HG03342 (cell line): ENCODE measurements at regions not wholly inside any gene's neighbourhood (a gene's known extent, or its start where the extent isn't known, plus 50 kb on each side); places are given as distances from the start of the nearest gene placed in this dataset.
A peak's percentile ranks its signal among the peaks of the same experiment; 100 is the strongest.

Source experiments
- ATAC-seq: cut with Tn5 transposase; IDR thresholded peaks from one replicate; pipeline ENCODE4 v1.9.1; 2021; ENCODE audit warnings: mild to moderate bottlenecking, moderate library complexity; ENCODE audit not compliant: unreplicated experiment

GRCh38 chr16:77590707-77591106 is 131.6 kb upstream of the NUDT7 start:
- ATAC-seq = no peak

DNA sequence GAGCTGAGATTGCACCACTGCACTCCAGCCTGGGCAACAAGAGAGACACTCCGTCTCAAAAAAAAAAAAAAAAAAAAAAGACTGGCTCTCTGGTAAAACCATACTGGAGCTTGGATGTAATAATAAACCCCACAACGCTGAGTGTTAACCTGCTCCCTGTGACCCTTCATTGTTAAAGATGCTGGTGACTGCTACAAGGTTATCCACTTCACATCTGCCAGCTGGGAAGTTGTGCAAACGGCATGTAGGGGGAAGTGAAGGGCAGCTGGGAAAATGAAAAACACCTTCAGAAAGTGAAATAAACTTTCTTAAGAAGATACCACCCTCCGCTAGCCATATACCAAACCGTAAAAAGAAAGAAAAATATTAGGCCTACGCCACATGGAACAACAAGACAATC is 131.0 kb upstream of the NUDT7 start:
- no peak for ATAC-seq

DNA sequence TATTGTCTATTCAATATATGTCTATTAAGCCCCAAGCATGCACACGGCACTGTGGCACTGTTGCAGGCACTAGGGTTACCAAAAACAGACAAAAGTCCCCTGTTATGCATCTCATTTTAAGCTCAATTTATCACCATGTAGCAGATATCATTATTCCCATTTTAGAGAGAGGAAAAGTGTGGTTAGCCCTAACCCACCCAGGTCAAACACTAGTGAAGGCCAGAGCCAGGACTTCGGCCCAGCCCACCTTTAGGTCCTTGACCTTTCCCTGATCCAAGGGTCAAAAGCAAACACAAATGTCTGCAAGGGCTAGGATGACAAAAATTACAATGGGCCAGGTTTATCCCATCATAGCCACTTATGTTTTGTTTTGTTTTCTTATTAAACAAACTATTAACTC is 130.3 kb upstream of the NUDT7 start:
- no peak for ATAC-seq

DNA sequence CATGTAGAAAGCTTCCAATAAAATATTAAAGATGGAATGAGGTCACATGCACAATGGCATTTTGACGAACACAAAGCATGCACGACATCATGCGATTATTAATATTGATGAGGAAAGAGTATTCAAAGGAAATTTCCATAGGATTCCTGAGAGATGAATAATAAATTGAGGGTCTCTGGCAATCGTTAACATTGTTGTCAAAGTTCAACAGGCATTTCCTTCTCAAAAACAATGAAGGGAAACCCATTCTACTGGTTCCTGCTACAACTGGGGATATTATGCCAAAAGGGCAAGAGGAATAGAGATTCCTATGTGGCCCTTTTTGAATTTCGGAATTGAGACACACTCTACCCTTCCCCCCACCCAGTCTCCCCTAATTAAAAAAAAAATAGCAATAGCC is 128.3 kb upstream of the NUDT7 start:
- ATAC-seq = no peak

DNA sequence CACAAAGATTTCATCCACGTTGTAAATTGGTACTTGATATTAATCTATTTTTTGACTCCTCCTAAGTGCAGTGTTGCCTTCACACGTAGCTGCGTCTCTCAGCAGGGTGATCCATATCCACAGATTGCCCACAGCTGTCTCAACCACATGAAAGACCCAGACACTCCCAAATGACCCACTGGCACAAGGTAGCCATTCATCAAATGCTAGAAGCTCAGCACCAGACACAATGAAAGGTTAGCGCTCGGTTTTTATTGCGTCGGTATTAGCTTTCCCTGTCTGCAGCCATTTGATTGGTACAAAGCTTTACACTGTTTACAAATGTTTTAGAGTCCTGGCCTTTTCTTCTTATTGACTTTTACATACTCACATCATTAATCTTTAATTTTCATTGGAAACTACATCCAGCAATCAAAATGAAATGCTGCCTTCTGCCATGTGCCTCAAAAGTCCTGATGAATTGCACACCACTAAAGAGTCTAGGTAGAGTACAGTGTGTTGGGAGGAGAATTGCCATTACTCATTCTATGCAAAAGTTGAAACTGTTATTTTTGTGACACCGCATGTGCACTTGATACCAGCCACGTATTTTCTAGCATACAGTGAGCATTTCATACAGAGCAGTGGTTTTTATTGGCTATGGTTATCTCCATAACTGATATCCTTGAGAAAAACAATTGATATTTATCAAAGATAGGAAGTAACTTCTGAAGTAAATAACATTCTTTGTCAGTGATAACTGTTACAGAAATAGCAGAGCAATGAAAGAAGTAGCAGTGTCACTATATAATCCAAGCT is 127.3 kb upstream of the NUDT7 start:
- no peak for ATAC-seq

- no peak for ATAC-seq
Measured at GRCh38 chr16:77596261-77596660, 126.1 kb upstream of the NUDT7 start.

DNA sequence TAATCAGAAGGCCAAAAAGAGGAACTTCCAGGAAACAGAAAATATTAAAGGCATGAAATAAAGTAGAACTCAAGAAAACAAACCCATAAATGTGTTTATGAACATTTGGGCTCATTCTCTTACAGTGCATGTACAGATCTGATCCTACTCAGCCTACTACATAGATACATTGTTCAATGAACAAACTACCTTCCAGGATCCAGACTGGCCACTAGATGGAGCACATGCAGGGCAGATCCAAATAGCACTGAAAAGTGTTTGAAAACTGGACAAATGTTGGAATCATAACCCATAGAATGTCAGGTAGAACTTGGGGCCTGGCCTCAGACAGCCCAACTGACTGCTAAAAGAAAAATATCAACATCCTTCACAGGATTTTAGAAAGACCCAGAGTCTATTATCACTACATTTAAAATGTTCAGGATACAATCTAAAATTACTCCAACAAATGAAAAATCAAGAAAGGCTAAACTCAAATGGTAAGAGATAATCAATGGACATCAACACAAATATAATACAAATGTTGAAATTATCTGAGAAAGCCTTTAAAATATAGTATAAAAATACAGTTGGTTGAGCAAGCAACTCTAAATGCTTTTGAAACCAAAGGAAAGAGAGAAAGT is 122.4 kb upstream of the NUDT7 start:
- peak; percentile 80 for ATAC-seq

DNA sequence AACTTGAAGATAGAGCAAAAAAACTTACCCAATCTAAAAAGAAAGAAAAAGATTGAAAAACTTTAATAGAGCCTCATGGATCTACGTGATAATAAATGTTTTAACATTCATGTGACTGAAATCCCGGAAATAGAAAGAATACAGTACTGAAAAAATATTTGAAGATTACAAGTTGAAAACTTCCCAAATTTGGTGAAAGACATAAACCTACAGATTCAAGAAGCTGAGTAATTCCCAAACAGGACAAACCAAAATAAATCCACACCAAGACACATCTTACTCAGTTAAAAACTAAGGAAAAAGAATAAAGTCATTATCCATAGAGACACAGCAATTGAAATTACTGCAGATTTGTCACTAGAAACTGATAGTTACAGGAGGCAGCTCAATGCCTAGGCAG is 121.8 kb upstream of the NUDT7 start:
- ATAC-seq = no peak

DNA sequence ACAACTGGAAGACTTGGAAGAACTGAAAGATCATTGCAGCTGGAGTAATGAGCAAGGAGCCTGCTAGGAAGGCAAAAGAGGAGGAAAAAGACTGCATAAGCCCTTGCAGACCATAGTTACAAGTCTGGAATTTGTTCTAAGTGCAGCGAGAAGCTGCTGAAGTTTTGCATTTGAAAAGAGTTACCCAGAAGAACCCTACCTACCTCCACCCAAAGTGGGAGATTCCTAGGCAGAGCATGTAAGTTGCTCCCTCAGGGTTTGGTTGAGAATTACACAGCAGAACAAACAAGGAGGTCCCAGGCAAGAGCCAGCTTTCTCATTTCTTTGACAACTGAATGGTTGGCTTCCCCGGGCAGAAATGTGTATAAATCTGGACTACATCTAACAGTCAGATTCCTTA is 118.7 kb upstream of the NUDT7 start:
- no peak for ATAC-seq

DNA sequence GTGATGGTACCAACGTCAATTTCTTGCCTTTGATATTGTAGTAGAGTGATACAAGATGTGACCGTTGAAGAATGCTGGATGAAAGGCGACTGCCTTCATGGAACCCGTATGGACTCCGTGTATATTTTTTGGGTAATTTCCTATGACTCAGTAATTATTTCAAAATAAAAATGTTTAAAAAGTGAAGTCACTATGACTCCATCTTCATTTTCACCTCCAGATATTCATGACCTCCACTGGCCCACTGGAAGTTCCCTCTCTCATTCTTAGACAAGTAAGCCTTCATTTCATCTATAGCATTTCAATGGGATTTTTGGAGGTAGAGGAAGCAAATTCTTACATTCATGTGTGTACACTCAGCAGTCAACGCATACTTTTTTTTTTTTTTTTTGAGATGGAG is 111.8 kb upstream of the NUDT7 start:
- no peak for ATAC-seq

GRCh38 chr16:77611386-77611785 is 110.9 kb upstream of the NUDT7 start:
- no peak for ATAC-seq

DNA sequence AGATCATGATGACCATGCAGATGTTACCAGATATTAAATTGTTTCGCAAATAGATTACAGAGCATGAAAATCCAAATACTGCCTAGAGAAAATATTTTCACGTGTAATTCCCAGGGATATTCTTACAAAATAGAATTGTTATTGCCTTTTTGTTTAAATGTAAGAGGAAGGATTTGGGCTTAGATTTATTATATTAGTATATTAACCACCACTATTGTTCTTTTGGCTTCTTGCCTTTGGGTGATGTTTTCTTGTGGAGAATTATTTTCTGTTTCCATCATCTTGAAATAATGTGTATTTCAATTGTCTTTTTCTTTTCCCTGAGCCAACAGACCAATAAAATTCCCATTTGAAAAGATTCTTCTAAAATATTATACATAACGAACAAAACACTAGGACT is 109.7 kb upstream of the NUDT7 start:
- ATAC-seq = no peak

- ATAC-seq = no peak
Measured at GRCh38 chr16:77613095-77613494, 109.2 kb upstream of the NUDT7 start.

DNA sequence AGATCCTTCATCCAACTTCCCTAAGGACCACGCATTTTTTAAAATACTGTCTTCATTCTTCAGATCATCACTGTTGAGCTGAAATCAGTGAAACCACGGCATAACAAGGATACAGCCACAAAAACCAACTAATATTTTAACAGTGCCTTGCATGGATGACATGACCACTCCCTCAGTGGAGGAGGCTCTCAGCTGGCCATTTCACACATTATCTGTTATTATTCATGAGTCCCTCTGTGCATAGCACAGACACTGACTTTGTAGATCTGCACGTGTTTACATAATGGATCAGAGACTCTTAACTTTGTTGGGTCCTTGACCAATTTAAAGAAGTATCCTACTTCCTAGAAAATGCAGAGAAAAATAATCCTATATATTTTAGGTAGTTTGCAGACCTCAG is 104.8 kb upstream of the NUDT7 start:
- no peak for ATAC-seq

DNA sequence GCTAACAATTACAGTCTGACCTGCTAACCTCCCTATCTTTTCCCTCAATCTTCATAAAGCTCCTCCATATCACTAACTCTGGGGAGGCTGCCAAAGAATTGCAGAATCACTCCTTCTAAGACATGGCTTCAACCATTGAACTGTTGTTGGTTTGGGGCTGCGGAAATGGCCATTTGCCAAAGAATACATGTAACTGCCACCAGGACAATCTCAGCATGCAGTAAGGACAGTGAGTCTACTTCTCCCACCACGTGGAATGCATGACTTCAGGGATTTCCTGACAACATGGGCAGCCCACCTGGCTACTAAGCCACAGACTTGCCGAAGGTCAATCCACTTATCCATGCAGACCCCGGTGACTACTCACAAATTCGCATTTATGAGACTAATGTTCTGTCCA is 104.3 kb upstream of the NUDT7 start:
- ATAC-seq = no peak

GRCh38 chr16:77618951-77619350 is 103.4 kb upstream of the NUDT7 start:
- ATAC-seq = no peak

GRCh38 chr16:77624085-77624484 is 98.2 kb upstream of the NUDT7 start:
- ATAC-seq = no peak

DNA sequence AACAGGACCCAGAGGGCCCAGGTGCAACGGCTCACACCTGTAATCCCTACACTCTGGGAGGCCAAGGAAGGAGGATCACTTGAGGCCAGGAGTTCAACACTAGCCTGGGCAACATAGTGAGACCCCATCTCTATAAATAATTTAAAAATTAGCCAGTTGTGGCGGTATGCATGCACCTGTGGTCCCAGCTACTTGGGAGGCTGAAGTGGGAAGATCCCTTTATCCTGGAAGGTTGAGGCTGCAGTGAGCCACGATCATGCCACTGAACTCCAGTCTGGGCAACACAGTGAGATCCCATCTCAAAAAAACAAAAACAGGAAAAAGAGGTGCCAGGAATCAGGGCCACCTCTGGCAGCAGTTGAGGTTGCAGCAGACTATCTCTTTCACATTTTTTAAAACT is 85.7 kb upstream of the NUDT7 start:
- no peak for ATAC-seq

DNA sequence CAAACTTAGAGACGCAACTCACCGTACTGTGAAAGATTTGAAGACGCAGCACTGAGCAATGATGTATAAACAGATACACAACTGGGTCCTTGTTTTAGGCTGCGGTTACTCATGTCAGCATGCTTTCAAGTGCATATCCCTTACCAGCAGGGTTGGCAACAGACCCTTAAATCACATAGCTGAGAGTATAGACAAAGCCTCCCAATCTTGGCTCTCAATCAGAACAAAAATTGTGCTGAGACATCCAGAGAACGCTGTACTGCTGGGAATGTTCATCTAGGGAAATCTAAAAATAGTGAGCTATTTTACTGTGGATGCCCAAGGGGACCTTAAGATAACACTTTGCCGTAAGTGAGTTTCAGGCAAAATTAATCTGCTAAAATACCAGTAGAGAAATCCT is 84.4 kb upstream of the NUDT7 start:
- ATAC-seq = no peak

GRCh38 chr16:77643176-77643575 is 79.1 kb upstream of the NUDT7 start:
- ATAC-seq = no peak

DNA sequence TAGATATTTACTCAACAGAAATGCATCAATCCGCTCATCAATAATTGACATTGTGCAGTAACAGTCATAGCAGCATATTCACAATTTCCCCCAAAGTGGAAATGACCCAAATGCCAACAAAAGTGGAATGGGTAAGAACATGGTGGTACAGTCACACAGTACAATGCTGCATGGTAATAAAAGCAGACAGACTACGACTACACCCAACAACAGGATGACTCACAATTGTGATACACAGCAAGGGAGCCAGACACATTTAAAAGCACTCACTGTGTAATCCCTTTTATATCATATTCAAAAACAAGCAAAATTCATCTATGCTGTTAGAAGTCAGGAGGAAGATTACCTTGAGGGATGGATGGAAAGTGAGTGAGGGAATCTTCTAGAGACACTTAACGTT is 76.5 kb upstream of the NUDT7 start:
- ATAC-seq = no peak

DNA sequence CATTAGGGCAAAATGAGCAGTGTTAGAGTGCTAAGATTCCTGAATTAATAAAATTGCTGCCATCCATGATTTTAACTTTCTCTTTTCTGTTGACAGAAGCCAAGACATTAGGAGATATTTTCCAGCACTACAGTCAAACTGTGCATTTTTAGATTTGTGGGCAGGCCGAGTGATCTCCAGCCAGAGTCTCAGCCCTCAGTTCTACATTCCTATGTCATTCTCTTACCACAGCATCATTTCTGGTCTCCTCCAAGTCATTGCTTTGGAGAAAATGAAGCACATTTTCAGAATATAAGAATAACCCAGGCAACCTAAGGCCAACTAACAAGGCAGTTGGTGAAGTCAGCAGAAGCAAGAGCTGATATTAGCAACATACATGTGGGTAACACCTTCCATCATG is 74.6 kb upstream of the NUDT7 start:
- no peak for ATAC-seq

GRCh38 chr16:77650761-77651160 is 71.6 kb upstream of the NUDT7 start:
- ATAC-seq = no peak
